ENCODE measurements at regions not wholly inside any gene's neighbourhood (a gene's known extent, or its start where the extent isn't known, plus 50 kb on each side); places are given as distances from the start of the nearest gene placed in this dataset.
"Not testable (repeated sequence)": the region's sequence is repeated elsewhere in the genome, so short reads cannot be mapped to it uniquely, and the experiment has no call there.

- intact Hi-C loops (cut with DNase I; ENCODE audit: low total_unique reads), result no loop called here
- DNase-seq (ENCODE audit: low spot score in 2 of 2), result no peak
- no peak overlapping the region for H3K4me3 ChIP-seq
- peaks cover 4 to 8% of the 10 kb centered on the region in 2 donors for H3K9me3 ChIP-seq
- H3K36me3 ChIP-seq, result no peaks in the 10 kb centered on the region
- no peaks in the 10 kb centered on the region for H3K4me1 ChIP-seq
- H3K27me3 ChIP-seq, result no peaks in the 10 kb centered on the region
- H3K27ac ChIP-seq, result no peak overlapping the region
- no peak for TF ChIP-seq POLR2AphosphoS5 (IDR thresholded peaks at IDR 0.05)
- no peak for TF ChIP-seq POLR2A (IDR thresholded peaks at IDR 0.05)
These were observed 135.9 kb upstream of the MAN2A1 start for GRCh38 chr5:109553846-109554245.

- H3K27me3 ChIP-seq; H3K27ac ChIP-seq; H3K9me3 ChIP-seq; H3K4me3 ChIP-seq; H3K4me1 ChIP-seq; intact Hi-C loops (cut with DNase I; ENCODE audit: low total_unique reads); DNase-seq (ENCODE audit: low spot score in 2 of 2); H3K36me3 ChIP-seq: not testable (repeated sequence)
These were observed 138.5 kb upstream of the MAN2A1 start for GRCh38 chr5:109551234-109551633.

- H3K4me3 ChIP-seq, result no peak overlapping the region
- intact Hi-C loops (cut with DNase I; ENCODE audit: low total_unique reads), result no loop called here
- H3K36me3 ChIP-seq, result no peaks in the 10 kb centered on the region
- H3K4me1 ChIP-seq, result no peaks in the 10 kb centered on the region
- no peaks in the 10 kb centered on the region for H3K27me3 ChIP-seq
- peaks cover 4 to 8% of the 10 kb centered on the region in 2 donors for H3K9me3 ChIP-seq
- DNase-seq (ENCODE audit: low spot score in 2 of 2), result no peak
- no peak overlapping the region for H3K27ac ChIP-seq
- no peak for TF ChIP-seq POLR2AphosphoS5 (IDR thresholded peaks at IDR 0.05)
- TF ChIP-seq POLR2A (IDR thresholded peaks at IDR 0.05), result no peak
- TF ChIP-seq CTCF (IDR thresholded peaks at IDR 0.05), result no peak
These were observed 139.7 kb upstream of the MAN2A1 start for GRCh38 chr5:109550077-109550476.

- peaks cover 3 to 4% of the 10 kb centered on the region in 2 donors for H3K9me3 ChIP-seq
- intact Hi-C loops (cut with DNase I; ENCODE audit: low total_unique reads), result no loop called here
- H3K36me3 ChIP-seq, result no peaks in the 10 kb centered on the region
- no peak for DNase-seq (ENCODE audit: low spot score in 2 of 2)
- TF ChIP-seq POLR2A (IDR thresholded peaks at IDR 0.05), result no peak
- no peak for TF ChIP-seq POLR2AphosphoS5 (IDR thresholded peaks at IDR 0.05)
- no peak for TF ChIP-seq CTCF (IDR thresholded peaks at IDR 0.05)
- no peaks in the 10 kb centered on the region for H3K4me1 ChIP-seq
- H3K27ac ChIP-seq, result no peak overlapping the region
- no peak overlapping the region for H3K4me3 ChIP-seq
- no peaks in the 10 kb centered on the region for H3K27me3 ChIP-seq
These were observed 136.7 kb upstream of the PJA2 start for GRCh38 chr5:109546461-109546860.

- H3K4me3 ChIP-seq; H3K27ac ChIP-seq; H3K9me3 ChIP-seq; H3K36me3 ChIP-seq; DNase-seq (ENCODE audit: low spot score in 2 of 2); H3K4me1 ChIP-seq; H3K27me3 ChIP-seq; intact Hi-C loops (cut with DNase I; ENCODE audit: low total_unique reads): not testable (repeated sequence)
These were observed 135.1 kb upstream of the PJA2 start for GRCh38 chr5:109544873-109545272.

- intact Hi-C loops (cut with DNase I; ENCODE audit: low total_unique reads); H3K36me3 ChIP-seq; H3K4me3 ChIP-seq; H3K9me3 ChIP-seq; H3K27ac ChIP-seq; H3K4me1 ChIP-seq; DNase-seq (ENCODE audit: low spot score in 2 of 2); H3K27me3 ChIP-seq: not testable (repeated sequence)
These were observed 128.9 kb upstream of the PJA2 start for GRCh38 chr5:109538692-109539091.

- H3K9me3 ChIP-seq; intact Hi-C loops (cut with DNase I; ENCODE audit: low total_unique reads); H3K36me3 ChIP-seq: not testable (repeated sequence)
These were observed 125.3 kb upstream of the PJA2 start for GRCh38 chr5:109535090-109535489.

GRCh38 chr5:109533751-109534272, 124.0 kb upstream of the PJA2 start:
- Histone ChIP-seq H3K4me3 (no peak overlapping the region), H3K9me3 (no peaks in the 10 kb centered on the region), H3K4me1 (no peaks in the 10 kb centered on the region), H3K27ac (no peak overlapping the region), H3K27me3 (no peaks in the 10 kb centered on the region), H3K36me3 (no peaks in the 10 kb centered on the region)
- no peak for TF ChIP-seq CTCF (IDR thresholded peaks at IDR 0.05)
- no peak for TF ChIP-seq POLR2AphosphoS5 (IDR thresholded peaks at IDR 0.05)
- no peak for TF ChIP-seq POLR2A (IDR thresholded peaks at IDR 0.05)
- intact Hi-C loops (cut with DNase I; ENCODE audit: low total_unique reads), result no loop called here
- DNase-seq (ENCODE audit: low spot score in 2 of 2), result no peak

More at GRCh38 chr5:109535090-109535489, 125.3 kb upstream of the PJA2 start:
- not testable (repeated sequence) for H3K27me3 ChIP-seq; DNase-seq (ENCODE audit: low spot score in 2 of 2); H3K4me3 ChIP-seq; H3K4me1 ChIP-seq; H3K27ac ChIP-seq
